HK-2 (cell line): ENCODE measurements at regions not wholly inside any gene's neighbourhood (a gene's known extent, or its start where the extent isn't known, plus 50 kb on each side); places are given as distances from the start of the nearest gene placed in this dataset.
"Not testable (repeated sequence)": the region's sequence is repeated elsewhere in the genome, so short reads cannot be mapped to it uniquely, and the experiment has no call there.

ENCODE experiments used
- DNase-seq: peaks from one replicate; pipeline ENCODE4 v3.0.0-alpha.2; 2018; ENCODE audit not compliant: unreplicated experiment

- no peak for DNase-seq
These were observed 887.4 kb downstream of the TMTC2 start for GRCh38 chr12:83574142-83574541.

GRCh38 chr12:83573671-83574070 lies 887.0 kb downstream of the TMTC2 start:
- peak; percentile 14 for DNase-seq

- DNase-seq, result no peak
These were observed 872.9 kb downstream of the TMTC2 start for GRCh38 chr12:83559650-83560049.

- DNase-seq, result not testable (repeated sequence)
These were observed 869.3 kb downstream of the TMTC2 start for GRCh38 chr12:83556040-83556439.

- no peak for DNase-seq
These were observed 854.7 kb downstream of the TMTC2 start for GRCh38 chr12:83541446-83541845.

GRCh38 chr12:83538361-83538965 lies 851.8 kb downstream of the TMTC2 start:
- DNase-seq, result no peak

- no peak for DNase-seq
These were observed 850.8 kb downstream of the TMTC2 start for GRCh38 chr12:83537428-83538053.

GRCh38 chr12:83536496-83536895 lies 849.8 kb downstream of the TMTC2 start:
- DNase-seq, result no peak

GRCh38 chr12:83528571-83528970 lies 841.9 kb downstream of the TMTC2 start:
- no peak for DNase-seq

GRCh38 chr12:83527810-83528209 lies 841.1 kb downstream of the TMTC2 start:
- no peak for DNase-seq

GRCh38 chr12:83515306-83516026 lies 828.8 kb downstream of the TMTC2 start:
- no peak for DNase-seq

- no peak for DNase-seq
These were observed 827.7 kb downstream of the TMTC2 start for GRCh38 chr12:83514372-83514771.

- no peak for DNase-seq
These were observed 820.1 kb downstream of the TMTC2 start for GRCh38 chr12:83506841-83507240.

- no peak for DNase-seq
These were observed 818.9 kb downstream of the TMTC2 start for GRCh38 chr12:83505586-83505985.

- not testable (repeated sequence) for DNase-seq
These were observed 813.2 kb downstream of the TMTC2 start for GRCh38 chr12:83499894-83500293.

- no peak for DNase-seq
These were observed 791.0 kb downstream of the TMTC2 start for GRCh38 chr12:83477696-83478095.

GRCh38 chr12:83476695-83477690 lies 790.3 kb downstream of the TMTC2 start:
- DNase-seq, result no peak

GRCh38 chr12:83476006-83476405 lies 789.3 kb downstream of the TMTC2 start:
- DNase-seq, result no peak

GRCh38 chr12:83474369-83474768 lies 787.7 kb downstream of the TMTC2 start:
- DNase-seq, result no peak

GRCh38 chr12:83473408-83474095 lies 786.8 kb downstream of the TMTC2 start:
- DNase-seq, result no peak

- no peak for DNase-seq
These were observed 786.1 kb downstream of the TMTC2 start for GRCh38 chr12:83472772-83473171.
